Heart right ventricle (tissue), 16 donors: ENCODE measurements at regions not wholly inside any gene's neighbourhood (a gene's known extent, or its start where the extent isn't known, plus 50 kb on each side); places are given as distances from the start of the nearest gene placed in this dataset.

Source experiments
- ATAC-seq, 8 donors: fragments of 200-7000 bp; cut with Tn5 transposase; one replicate each; pipeline ENCODE4 v1.9.1; 2020; ENCODE audit warnings: mild to moderate bottlenecking in 8 of 8, moderate library complexity in 8 of 8, moderate number of reproducible peaks in 1 of 8
- DNase-seq, 2 donors: peaks; one replicate each; pipeline ENCODE4 v3.0.0-alpha.2; 2020
- H3K27ac ChIP-seq, 10 donors: fragments of 200-600 bp; sonication (generic) in 2 of 10; one replicate each; pipeline versions ENCODE4 v1.5.0 to v1.8.0; 2020 to 2022; ENCODE audit warnings: mild to moderate bottlenecking in 3 of 10
- H3K27me3 ChIP-seq, 7 donors: fragments of 200-600 bp; one replicate each; pipeline ENCODE4 v1.8.0; 2021 to 2022; ENCODE audit warnings: mild to moderate bottlenecking in 2 of 7
- H3K36me3 ChIP-seq, 9 donors: fragments of 200-600 bp; sonication (generic) in 1 of 9; one replicate each; pipeline versions ENCODE4 v1.5.0 to v1.8.0; 2020 to 2022; ENCODE audit warnings: mild to moderate bottlenecking in 2 of 9
- H3K4me1 ChIP-seq, 9 donors: fragments of 200-600 bp; sonication (generic) in 1 of 9; one replicate each; pipeline versions ENCODE4 v1.5.0 to v1.8.0; 2020 to 2022; ENCODE audit warnings: mild to moderate bottlenecking in 4 of 9
- H3K4me3 ChIP-seq, 10 donors: fragments of 200-600 bp; sonication (generic) in 2 of 10; one replicate each; pipeline versions ENCODE4 v1.5.0 to v1.8.0; 2020 to 2022; ENCODE audit warnings: mild to moderate bottlenecking in 7 of 10, moderate library complexity in 2 of 10
- H3K9me3 ChIP-seq, 11 donors: fragments of 200-600 bp in 10 of 11; sonication (generic) in 2 of 11; one replicate each; pipeline versions ENCODE4 v1.5.0 to v1.8.0; 2013 to 2022; ENCODE audit warnings: mild to moderate bottlenecking in 2 of 11, control low read depth in 1 of 11, moderate library complexity in 1 of 11
- CTCF ChIP-seq, 9 donors: fragments of 200-600 bp; sonication (generic) in 2 of 9; IDR thresholded peaks; one replicate each; pipeline versions ENCODE4 v1.5.0 to v1.8.0; 2021 to 2022; ENCODE audit warnings: antibody characterized with exemption in 9 of 9, mild to moderate bottlenecking in 5 of 9, moderate library complexity in 1 of 9
- WGBS, 2 donors: extraction: QIAGEN DNeasy Blood & Tissue Kit; methylation state at CpG; one replicate each; pipeline ENCODE4 v1.1.7; 2013; ENCODE audit warnings: inconsistent platforms in 1 of 2; 5-methylcytosine and 5-hydroxymethylcytosine counted together
- intact Hi-C, 10 donors: fragments of 100-400 bp; cut with DNase I; formaldehyde crosslinking; loops; one replicate each; pipeline versions ENCODE4 v1.11.1 to v1.14.2; 2022
- donor health status: Arrhythmogenic right ventricular cardiomyopathy.
- donor health status: ischemic (EF 13 %, LVEDD 7.1; RV severe dilation, severe dysfunction).
- donor health status: healthy with polysubstance abuse.
- donor health status: DM: no; HTN: yes; CAD: no.
- donor health status: DM: no; HTN: no; CAD: no.
- donor health status: ischemic (EF 25% LVEDD 6.9; RV normal size, moderate dysfunction).
- donor health status: ischemic (EF 25% LVEDD 5.7; RV mildly dilated, moderate dysfunction).
- donor health status: healthy.
- donor health status: DM: yes; HTN: yes; CAD: no.
- donor health status: Ischemic cardiomyopathy.
- donor health status: ischemic (EF 35%, LVEDD 5.7; RV mildly dilated, moderate dysfunction).
- donor health status: nonischemic (EF 11% LVEDD 7.7; RV severe dilation, severe dysfunction).
- donor health status: DM: yes; HTN: yes; CAD: no.
- donor health status: PGD.
- donor health status: ischemic (EF 29% LVEDD 5.4; RV normal size, mild dysfunction).
- donor health status: nonischemic (EF 23%, LVEDD 6.1; RV moderate dilation, normal function).

- H3K4me1 ChIP-seq, result no peaks in the 10 kb centered on the region
- ATAC-seq (no peak), DNase-seq (no peak)
- no peaks in the 10 kb centered on the region for H3K9me3 ChIP-seq
- 34 to 45% methylated on average over 8 of the region's 8 CpGs for WGBS, 2 donors
- no peaks in the 10 kb centered on the region for H3K27me3 ChIP-seq
- intact Hi-C loops, result no loop called here
- H3K36me3 ChIP-seq, result no peaks in the 10 kb centered on the region
- H3K4me3 ChIP-seq, result no peak overlapping the region
- no peak overlapping the region for H3K27ac ChIP-seq
- no peak for TF ChIP-seq CTCF (IDR thresholded peaks at IDR 0.05)
Observed at GRCh38 chr2:66323406-66323805, 111.5 kb upstream of the MEIS1 start.

DNA sequence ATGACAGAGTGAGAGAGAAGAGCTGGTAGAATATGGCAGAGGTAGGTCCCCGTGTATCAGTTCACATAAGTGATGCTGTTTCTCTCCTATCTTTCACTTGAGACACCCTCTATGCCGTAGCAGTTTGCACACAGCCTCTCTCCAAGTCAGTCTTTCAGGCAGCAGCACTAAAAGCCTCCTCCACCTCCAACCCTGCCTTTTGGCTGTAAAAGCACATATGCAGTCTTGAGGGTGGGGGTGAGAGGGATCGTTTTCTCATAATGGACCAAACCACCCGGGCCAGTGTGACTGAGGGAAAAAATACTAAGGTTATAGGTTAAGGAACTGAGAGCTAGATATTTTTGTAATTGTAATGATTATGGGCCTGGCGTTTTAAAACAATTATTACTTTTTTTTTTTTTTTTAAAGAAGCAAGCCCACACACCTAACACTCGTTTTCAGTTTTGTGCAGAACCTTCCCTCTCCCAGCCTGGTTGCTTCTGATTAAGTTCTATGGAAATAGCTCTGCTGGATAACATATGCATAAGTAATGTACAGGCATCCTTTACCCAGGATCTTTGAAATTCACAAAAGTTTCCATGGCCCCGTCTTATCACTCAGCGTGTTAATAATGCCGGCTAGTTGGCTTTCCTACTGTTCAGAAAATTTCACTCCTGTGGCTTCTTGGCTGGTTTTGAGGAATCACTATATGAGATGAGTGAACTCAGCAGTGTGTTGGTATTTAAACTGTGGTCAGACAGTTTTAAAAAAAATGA lies 112.2 kb upstream of the MEIS1 start:
- H3K9me3 ChIP-seq, result no peaks in the 10 kb centered on the region
- 44 to 47% methylated on average over 9 of the region's 9 CpGs for WGBS, 2 donors
- no peak overlapping the region for H3K4me3 ChIP-seq
- DNase-seq, result no peak
- H3K27ac ChIP-seq, result no peak overlapping the region
- intact Hi-C loops, result no loop called here
- ATAC-seq, result no peak
- H3K4me1 ChIP-seq, result no peaks in the 10 kb centered on the region
- no peaks in the 10 kb centered on the region for H3K36me3 ChIP-seq
- TF ChIP-seq CTCF (IDR thresholded peaks at IDR 0.05), result no peak
- no peaks in the 10 kb centered on the region for H3K27me3 ChIP-seq

- WGBS, 2 donors, result 65 to 68% methylated on average over 3 of the region's 3 CpGs
- no peak overlapping the region for H3K4me3 ChIP-seq
Observed at GRCh38 chr2:66318009-66318561, 116.8 kb upstream of the MEIS1 start.

DNA sequence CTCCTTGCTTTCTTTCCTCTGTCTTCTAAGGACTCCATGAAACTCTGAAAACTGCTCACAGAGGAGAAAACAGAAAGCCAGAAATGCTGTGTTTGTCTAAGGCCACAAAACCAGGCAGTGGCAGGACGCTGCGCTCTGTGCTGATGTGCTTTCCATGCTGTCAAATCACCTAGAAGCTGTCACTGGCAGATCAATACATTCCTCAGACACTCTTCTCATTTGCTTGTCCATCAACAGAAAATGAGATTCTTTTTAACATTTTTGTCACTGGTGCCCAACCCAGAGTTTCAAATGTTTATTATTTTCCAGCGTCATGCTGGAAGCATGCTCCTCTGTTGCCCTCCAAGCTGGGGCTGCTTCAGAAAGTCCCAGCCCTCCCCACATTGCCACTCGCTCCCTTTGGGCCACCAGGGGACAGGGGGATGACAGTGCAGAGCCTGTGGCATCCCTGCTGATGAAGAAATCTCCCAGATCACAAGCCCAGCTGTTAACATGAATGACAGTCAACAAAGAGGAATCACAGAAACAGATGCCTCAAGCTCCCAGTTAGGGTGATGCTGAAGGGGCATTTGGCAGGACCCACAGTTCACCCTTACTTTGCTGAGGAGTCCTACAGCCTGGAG lies 117.5 kb upstream of the MEIS1 start:
- WGBS, 2 donors, result 60 to 65% methylated on average over 4 of the region's 4 CpGs
- ATAC-seq, result no peak

More at GRCh38 chr2:66318009-66318561, 116.8 kb upstream of the MEIS1 start:
- Histone ChIP-seq H3K36me3 (no peaks in the 10 kb centered on the region), H3K27ac (no peak overlapping the region), H3K27me3 (no peaks in the 10 kb centered on the region), H3K4me1 (no peaks in the 10 kb centered on the region), H3K9me3 (peaks cover 0 to 7% (median 0%) of the 10 kb centered on the region in 11 donors)
- intact Hi-C loops, result no loop called here
- no peak for TF ChIP-seq CTCF (IDR thresholded peaks at IDR 0.05)
- ATAC-seq (no peak), DNase-seq (no peak)

More for the DNA sequence above, 117.5 kb upstream of the MEIS1 start:
- intact Hi-C loops, result no loop called here
- DNase-seq, result no peak
- no peaks in the 10 kb centered on the region for H3K4me1 ChIP-seq
- H3K27ac ChIP-seq, result no peak overlapping the region
- H3K4me3 ChIP-seq, result no peak overlapping the region
- no peaks in the 10 kb centered on the region for H3K36me3 ChIP-seq
- H3K9me3 ChIP-seq, result peaks cover 0 to 14% (median 5%) of the 10 kb centered on the region in 11 donors
- no peak for TF ChIP-seq CTCF (IDR thresholded peaks at IDR 0.05)
- H3K27me3 ChIP-seq, result no peaks in the 10 kb centered on the region
